ENCODE measurements at regions not wholly inside any gene's neighbourhood (a gene's known extent, or its start where the extent isn't known, plus 50 kb on each side); places are given as distances from the start of the nearest gene placed in this dataset.

- no peak for DNase-seq
Measured at GRCh38 chr2:146025519-146025918, 1505.6 kb upstream of the ZEB2 start.

GRCh38 chr2:146024212-146024743 is 1504.4 kb upstream of the ZEB2 start:
- no peak for DNase-seq

DNA sequence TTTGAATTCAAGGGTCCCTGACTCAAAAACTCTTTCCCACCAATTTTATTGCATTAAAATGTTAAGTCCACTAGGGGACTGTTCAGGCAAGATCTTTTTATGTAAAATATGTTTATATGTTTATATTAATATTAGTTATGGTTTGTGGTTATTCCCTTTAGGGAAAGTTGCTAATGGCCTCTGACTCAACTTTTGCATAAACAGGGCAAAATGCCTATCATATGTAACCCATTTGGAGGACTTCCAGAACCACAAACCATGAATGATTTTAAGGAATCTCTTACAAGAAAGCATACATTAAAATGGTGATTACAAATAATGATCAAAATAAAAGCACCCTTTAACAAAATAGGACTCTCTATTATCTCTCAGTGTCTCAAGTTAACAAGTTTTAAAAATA is 1484.5 kb upstream of the ZEB2 start:
- no peak for DNase-seq

DNA sequence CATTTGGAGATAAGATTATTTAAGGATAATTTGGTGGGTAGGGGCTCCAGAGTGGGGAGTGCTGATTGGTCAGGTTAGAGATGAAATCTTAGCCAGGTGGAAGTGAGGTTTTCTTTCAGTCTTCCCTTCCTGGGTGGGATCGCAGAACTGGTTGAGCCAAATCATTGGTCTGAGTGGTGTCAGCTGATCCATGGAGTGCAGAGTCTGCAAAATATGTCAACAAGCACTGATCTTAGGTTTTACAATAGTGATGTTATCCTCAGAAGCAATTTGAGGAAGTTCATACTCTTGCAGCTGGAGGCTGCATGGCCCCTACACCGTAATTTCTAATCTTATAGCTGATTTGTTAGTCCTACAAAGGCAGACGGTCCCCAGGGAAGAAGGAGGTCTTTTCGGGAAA is 1483.4 kb upstream of the ZEB2 start:
- no peak for DNase-seq

DNA sequence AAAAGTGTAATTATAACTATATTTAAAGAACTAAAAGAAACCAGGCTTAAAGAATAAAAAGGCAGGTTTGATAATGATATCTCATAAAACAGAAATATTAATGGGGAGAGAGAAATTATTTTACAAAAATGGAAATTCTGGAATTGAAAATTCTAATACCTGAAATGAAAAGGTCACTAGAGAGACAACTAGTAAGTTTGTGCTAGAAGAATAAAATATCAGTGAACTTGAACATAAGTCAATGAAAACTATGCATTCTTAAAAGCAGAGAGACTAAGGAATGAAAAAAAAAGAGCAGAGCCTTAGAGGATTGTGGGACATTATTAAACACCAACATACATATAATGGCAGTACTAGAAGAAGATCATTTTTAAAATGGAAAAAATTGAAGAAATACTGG is 1475.0 kb upstream of the ZEB2 start:
- no peak for DNase-seq

DNA sequence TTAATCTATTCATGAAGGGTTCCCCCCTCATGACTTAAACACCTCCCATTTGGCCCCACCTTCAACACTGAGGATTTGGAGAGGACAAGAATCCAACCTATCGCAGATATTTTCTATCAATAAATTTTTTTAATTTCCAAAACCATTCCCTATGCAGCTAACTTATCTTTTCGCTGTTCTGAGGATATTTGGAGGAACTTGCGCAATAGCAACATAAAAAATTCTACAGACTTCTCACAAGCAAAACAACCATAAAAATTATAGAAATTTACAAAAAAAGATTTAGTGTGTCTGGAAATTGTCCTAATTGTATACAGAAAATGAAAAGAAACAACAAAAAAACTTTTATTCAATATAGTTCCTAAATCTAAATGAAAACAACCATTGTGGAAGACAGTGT is 1472.7 kb upstream of the ZEB2 start:
- DNase-seq = no peak

DNA sequence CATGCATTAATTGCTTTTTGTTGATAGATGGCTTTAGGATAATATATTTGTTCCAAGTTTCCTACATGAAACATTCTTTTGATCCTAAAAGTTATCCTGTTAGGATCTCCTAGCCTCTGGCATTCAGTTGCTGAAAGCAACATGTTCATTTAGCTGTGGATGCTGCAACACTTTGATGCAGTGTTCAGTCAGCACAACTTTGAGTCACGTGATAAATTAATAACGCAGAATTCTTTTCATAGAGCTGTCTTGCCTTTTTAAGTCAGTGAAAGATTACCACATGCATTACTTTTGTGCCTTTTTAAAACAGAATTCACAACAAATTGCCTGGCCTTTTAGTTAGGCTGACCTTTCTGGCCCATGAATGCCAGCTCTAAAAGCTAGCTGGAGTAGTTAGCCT is 1467.9 kb upstream of the ZEB2 start:
- DNase-seq = no peak

DNA sequence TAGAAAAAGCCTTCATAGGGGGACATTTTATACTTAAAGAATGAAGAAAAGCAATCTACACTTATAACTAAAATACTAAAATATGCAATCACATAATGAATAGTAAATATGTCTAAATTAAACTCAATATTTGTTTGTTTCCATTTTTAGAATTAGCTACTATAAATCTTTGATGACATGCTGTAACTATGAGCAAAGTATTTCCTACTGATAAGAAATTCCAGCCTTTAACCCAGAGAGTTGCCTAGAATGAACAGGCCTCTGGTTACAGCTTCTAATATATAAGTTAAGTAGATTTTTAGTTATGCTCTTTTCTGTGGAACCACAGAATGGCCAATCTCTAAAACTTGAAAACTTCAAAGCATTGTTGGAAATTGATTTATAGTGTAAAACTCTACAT is 1465.6 kb upstream of the ZEB2 start:
- DNase-seq = no peak

DNA sequence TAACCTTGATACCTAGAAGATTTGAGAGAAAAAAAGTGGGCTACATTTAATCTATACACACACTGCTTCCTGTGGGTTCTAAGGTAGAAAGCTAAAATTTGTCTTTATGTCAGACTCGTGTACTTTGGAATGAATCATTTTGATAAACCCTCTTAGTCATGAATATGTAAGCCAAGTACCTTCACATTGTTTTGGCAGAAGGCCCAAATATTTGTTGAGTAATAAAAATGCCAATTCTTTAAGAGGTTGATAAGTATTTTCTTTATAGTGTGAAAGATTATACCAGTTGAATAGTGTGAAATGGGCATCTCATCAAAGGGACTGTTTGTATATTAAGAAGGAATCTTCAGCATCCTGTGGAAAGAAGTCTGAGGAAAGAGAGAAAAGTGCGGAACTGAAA is 1464.7 kb upstream of the ZEB2 start:
- no peak for DNase-seq

GRCh38 chr2:145980318-145980717 is 1460.4 kb upstream of the ZEB2 start:
- no peak for DNase-seq

- no peak for DNase-seq
Measured at GRCh38 chr2:145975406-145975805, 1455.5 kb upstream of the ZEB2 start.

DNA sequence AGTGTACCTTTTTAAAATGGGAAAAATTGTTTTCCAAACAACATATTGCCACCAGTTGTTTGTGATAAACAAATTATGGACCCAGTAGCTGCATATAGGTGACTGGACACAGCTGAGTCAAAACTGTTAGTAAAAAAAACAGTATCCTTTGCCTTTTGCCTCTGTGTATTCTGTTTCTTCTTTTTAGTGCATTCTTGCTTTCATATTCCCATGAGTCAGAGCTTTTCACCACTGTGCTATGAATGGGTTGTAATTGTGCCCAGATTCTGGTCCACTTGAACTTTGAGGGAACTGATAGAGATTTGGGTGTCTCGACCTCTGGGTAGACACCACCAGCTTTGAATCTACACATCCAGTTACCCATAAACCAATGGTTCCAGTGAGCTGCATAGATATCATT is 1441.9 kb upstream of the ZEB2 start:
- no peak for DNase-seq

DNA sequence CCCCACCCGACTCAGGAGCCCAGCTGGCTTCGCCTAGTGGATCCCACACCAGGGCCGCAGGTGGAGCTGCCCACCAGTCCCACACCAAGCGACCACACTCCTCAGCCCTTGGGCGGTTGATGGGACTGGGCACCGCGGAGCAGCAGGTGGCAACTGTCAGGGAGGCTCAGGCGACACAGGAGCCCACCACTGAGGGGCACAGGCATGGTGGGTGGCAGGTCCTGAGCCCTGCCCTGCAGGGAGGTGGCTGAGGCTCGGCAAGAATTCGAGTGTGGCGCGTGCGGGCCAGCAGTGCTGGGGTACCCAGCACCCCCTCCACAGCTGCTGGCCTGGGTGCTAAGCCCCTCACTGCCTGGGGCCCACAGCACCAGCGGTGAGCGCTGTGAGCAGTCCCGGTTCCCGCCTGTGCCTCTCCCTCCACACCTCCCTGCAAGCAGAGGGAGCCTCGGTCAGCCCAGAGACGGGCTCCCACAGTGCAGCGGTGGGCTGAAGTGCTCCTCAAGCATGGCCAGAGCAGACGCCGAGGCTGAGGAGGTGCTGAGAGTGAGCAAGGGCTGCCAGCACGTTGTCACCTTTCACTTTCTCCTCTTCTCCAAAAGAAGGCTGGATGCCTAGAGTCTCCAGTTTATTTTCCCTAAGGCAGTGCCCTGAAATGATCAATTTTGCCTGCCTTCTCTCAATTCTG is 1440.7 kb upstream of the ZEB2 start:
- no peak for DNase-seq

DNA sequence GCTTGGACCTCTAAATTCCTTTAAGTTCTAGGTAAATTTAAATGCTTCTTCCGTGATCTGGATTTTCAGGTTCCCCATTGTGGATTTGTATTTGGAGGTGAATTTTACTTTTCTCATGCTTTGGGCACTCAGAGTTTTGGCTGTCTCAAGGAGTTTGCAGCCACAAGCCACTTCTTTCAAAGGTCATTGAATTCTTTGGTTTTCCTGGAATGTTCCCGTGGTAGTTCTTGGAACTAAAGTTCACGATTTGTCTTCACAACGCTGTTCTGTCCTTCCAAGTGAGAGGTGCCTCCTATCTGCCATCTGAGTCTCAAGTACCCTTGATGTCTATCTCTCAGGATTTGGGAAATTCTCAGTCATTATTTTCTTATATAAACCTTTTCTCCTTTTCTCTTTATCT is 1438.7 kb upstream of the ZEB2 start:
- DNase-seq = no peak

DNA sequence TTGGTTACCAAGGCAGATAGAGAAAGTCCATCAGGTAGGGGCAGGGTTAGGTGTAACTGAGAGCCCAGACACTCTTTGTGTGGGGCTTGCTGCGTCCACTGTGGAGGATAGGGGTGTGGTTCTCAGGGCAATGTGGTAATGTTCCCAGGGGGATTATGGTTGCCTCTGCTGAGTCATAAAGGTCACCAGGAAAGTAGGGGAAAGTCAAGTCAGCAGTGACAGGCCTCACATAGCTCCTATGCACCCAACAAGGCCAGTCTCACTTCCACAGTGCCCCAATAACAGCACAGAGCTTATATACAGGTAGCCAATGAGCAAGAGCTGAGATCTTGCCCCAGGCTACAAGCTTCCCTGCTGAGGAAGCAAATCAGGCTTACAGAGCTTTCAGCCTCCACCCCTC is 1438.0 kb upstream of the ZEB2 start:
- no peak for DNase-seq

- no peak for DNase-seq
Measured at GRCh38 chr2:145939949-145940348, 1420.0 kb upstream of the ZEB2 start.

- DNase-seq = no peak
Measured at GRCh38 chr2:145935016-145935415, 1415.1 kb upstream of the ZEB2 start.

GRCh38 chr2:145931781-145932395 is 1412.0 kb upstream of the ZEB2 start:
- peak; percentile 82 for DNase-seq

GRCh38 chr2:145930318-145930717 is 1410.4 kb upstream of the ZEB2 start:
- DNase-seq = no peak

GRCh38 chr2:145927131-145927950 is 1407.4 kb upstream of the ZEB2 start:
- DNase-seq = no peak

DNA sequence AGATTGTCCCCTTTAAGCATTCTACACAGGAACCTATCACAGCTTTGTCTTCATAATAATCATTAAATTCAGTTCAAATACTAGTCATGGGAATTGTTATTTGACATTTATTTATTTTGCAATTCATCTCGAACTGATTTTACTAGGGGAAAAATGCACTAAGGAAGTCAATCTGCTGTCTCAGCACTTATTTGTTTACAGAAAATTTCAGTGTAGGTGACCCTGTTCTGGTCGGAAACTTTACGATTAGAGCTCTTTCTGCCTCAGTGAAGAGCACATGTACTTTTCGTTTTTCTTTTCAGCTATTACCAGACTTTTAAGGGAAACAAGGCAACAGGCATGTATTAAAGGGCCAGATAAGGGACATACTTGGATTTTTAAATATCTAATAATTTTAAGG is 1405.7 kb upstream of the ZEB2 start:
- DNase-seq = no peak

DNA sequence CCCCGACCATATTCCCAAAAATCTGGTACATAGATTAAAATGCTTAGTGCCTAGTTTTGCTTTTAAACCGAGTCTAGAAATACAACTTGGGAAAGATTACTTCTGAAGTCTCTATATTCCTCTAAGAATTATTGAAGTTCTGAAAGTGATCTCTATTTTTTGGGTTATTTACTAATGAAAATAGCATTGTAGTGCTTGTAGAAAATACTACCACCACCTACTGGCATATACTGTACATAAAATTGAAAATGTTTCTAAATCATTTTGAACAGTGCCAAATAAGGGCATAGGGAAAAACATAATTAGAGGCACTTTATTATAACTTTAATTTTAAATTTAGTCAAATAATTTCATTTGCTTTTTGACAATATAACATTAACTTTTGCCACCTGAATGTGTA is 1399.6 kb upstream of the ZEB2 start:
- DNase-seq = no peak

GRCh38 chr2:145918951-145919350 is 1399.0 kb upstream of the ZEB2 start:
- no peak for DNase-seq

DNA sequence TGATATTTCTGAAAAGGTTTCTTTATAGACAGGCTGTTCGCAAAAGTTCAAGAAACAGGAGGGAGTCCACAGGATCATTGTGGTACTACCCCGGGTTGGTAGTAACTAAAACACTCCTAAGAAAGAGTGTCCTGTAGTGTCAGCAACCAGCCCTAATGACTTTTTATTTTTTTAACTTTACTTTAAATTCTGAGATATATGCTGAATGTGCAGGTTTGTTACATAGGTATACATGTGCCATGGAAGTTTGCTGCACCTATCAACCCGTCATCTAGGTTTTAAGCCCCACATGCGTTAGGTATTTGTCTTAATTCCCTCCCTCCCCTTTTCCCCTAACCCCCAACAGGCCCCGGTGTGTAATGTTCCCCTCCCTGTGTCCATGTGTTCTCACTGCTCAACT is 1396.9 kb upstream of the ZEB2 start:
- no peak for DNase-seq
